SIG-M5 treated with dmso at 0.1 percent for 504 hours (cell line): ENCODE measurements at regions not wholly inside any gene's neighbourhood (a gene's known extent, or its start where the extent isn't known, plus 50 kb on each side); places are given as distances from the start of the nearest gene placed in this dataset.
A peak's percentile ranks its signal among the peaks of the same experiment; 100 is the strongest.
"Not testable (repeated sequence)": the region's sequence is repeated elsewhere in the genome, so short reads cannot be mapped to it uniquely, and the experiment has no call there.

Experiments used
- DNase-seq: peaks from one replicate; lab custom pipeline; 2025; ENCODE audit not compliant: unreplicated experiment; lab: John Stamatoyannopoulos, UW

DNA sequence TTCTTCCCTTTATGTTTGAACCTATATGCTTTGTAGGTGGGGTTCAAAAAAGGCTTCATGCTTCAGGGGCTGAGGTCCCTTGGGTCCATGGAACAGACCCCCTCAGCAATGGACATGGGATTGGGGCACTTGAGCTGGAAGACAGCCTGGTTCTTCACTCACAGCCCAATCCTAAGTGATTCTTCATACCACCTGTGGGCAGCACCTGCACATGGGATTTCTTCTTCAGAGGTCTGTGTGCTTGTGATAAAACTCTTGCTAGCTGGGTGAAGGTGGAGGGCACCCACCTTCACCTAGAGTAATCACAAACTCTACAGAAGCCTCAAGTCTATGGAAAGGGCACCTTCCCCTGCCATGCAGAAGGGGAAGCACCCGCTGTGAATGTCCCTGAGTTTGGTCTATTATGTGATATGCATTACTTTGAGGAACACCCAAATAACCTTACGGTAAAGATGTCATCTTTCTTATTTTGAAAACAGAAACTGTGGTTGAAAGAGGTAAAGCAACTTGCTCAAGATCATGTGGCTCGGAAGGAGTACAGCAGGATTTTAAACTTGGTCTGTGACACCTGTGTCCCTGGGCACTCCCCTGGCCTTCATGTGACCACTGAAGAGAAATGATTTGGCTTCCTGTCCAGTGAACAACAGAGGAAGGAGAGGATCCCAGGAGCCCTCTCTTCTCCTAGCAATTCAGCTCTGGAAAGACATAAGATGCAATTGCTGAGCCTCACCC is 469.5 kb upstream of the ZMIZ1 start:
- no peak for DNase-seq

DNA sequence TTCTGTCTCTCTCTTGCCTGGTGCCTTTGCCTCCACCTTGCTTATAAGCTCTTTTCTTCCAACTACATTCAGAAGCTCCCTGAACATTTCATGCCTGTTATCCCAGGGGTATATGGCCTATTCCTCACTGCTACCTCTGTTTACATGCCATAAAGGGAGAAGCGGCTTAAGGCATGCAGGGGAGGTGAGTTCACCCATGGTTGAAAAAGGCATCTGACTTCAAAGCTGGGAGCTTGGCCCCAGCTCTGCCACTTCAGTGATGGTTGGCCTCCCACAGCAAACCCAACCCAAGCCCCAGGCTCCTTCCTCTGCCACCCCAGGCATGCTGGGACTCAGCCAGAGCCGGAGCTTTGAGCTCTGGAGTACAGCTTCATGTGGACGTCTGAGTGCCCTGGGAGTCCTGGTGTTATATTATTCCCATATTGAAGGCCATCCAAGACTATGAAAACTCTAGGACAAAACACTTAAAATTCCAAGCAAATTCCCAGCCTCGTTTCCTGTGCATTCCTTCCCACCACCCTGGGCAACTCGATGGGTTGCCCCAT is 468.6 kb upstream of the ZMIZ1 start:
- DNase-seq = no peak

DNA sequence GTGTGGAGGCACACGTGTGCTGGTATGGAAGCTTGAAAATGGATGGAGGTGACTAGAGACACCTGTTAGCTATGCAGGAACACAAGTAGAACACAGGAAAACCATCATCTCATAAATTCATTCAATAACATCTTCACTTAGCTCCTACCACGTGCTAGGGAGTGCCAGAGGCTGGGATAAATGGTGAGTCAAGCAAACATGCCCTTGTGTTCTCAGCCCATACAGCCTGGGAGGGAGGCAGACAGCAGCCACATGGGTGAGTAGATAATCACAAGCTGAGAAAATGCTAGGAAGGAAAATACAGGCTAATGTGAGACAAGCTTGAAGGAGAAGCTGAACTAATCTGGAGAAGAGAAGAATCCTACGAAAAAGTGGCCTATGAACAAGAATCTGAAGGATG is 468.0 kb upstream of the ZMIZ1 start:
- DNase-seq = no peak

DNA sequence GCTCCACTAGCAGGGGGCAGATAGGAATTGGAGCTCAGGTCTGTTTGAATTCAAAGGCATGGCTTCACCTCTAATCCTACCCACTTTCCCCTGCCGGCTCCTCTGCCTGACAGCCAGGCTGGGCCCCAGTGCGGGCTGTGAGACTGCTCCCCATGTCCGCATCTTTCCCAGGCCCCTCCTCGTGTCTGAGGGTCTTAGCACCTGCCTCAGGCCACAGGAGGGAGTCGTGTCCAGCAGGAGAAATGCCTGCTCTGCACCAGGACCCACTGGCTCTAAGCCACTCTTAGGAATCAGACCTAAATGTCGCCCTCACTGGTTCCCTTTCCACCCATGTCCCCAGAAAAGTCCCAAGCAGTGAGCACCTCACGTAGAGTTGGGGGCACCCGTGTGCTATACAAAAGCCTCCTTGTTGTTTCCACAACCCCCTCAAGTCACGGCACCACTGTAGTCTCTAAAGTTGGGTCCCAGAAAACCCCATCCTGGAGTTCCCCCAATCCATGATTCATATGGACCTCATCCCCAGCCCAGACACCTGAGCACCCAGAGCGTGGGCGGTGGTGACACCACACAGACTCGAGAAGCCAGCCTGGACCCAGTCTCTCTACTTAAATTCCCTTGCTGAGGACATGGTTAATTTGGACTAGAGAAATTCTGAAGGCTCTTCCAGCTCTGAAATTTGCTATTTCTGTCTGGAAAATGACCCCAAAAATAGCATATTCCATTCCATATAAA is 466.4 kb upstream of the ZMIZ1 start:
- DNase-seq = no peak

DNA sequence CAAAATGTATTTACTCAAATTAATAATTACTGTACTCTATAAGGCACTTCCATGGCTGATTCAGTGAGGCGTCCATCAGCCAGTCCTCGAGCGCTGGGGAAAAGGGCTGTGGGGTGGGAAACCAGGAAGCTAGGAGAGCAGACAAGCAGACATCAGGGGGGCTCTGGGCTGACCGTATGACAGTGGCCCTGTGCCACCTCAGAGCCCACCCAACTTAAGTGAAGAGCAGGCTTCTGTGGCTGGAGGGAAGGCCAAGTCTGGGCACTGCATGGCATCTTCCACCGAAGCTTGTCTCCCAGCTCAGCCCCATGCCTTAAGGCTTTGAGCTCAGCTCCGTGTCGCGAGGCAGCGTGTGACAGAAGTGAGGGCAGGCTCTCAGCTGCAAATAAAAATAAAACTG is 464.5 kb upstream of the ZMIZ1 start:
- DNase-seq = no peak

DNA sequence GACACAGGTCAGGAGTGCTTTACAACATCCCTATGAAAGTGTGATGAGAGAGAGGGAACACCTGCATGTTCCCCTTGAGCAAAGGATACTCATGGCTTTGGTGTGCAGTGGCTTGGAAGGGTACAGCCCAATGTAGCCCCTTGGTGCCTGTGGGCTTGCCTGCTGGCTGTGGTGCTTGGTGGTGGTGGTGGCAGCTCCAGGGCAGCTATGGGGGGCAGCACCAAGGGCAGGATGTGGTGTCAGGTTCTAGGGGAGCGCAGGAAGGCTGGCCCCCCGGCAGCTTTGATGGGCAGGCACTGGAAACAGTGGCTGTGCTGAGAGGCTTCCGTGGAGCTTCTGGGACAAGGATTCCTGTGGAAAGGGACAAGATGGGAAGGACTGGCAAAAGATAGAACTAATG is 464.0 kb upstream of the ZMIZ1 start:
- no peak for DNase-seq

DNA sequence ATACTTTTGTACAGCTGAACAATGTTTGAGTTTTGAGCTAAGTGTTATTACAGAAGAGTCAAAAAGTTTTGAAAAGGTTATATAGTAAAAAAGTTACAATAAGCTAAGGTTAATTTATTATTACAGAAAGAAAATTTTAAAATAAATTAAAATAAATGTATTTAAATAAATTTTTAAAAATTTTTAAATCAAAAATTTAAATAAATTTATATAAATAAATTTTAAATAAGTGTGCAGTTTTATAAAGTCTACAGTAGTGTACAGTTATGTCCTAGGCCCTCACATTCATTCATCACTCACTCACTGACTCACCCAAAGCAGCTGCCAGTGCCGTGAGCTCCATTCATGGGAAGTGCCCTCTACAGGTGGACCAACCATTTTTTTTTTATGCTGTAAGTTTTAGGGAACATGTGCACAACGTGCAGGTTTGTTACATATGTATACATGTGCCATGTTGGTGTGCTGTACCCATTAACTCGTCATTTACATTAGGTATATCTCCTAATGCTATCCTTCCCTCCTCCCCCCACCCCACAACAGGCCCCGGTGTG is 462.9 kb upstream of the ZMIZ1 start:
- DNase-seq = peak; percentile 11

DNA sequence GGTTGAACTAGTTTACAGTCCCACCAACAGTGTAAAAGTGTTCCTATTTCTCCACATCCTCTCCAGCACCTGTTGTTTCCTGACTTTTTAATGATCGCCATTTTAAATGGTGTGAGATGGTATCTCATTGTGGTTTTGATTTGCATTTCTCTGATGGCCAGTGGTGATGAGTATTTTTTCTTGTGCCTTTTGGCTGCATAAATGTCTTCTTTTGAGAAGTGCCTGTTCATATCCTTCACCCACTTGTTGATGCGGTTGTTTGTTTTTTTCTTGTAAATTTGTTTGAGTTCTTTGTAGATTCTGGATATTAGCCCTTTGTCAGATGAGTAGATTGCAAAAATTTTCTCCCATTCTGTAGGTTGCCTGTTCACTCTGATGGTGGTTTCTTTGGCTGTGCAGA is 462.0 kb upstream of the ZMIZ1 start:
- DNase-seq = not testable (repeated sequence)

DNA sequence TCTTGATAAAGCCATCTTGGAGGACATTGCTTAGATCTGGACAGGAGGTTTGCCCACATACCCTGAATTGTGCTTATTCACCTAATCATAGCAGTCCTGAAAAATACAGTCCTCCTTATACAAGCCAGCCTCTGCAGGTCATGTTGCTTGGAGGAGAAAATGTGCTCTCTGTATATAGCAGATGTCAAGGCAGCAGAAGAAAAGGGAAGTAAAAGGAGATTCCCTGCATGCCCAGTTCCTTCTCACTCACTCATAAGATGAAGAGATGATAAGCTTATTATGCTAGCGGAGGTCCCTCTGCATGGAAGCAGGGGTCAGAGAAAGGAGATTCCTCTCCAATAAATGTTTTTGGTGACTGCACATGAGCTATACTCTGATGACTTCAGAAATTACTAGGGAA is 458.8 kb upstream of the ZMIZ1 start:
- no peak for DNase-seq

DNA sequence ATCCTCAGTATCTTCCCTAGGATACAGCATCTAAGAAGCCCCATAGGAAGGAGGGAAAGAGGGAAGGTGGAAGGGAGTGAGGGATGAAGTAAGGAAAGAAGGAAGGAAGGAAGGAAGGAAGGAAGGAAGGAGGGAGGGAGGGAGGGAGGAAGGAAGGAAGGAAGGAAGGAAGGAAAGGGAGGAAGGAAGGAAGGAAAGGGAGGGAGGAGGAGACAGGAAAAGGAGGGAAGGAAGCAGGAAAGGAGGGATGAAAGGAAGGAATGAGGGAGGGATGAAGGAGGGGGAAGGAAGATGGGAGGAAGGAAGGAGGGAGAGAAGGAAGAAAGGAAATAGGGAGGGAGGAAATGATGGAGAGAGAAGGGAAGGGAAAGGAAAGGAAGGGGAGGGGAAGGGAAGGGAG is 455.6 kb upstream of the ZMIZ1 start:
- DNase-seq = no peak

DNA sequence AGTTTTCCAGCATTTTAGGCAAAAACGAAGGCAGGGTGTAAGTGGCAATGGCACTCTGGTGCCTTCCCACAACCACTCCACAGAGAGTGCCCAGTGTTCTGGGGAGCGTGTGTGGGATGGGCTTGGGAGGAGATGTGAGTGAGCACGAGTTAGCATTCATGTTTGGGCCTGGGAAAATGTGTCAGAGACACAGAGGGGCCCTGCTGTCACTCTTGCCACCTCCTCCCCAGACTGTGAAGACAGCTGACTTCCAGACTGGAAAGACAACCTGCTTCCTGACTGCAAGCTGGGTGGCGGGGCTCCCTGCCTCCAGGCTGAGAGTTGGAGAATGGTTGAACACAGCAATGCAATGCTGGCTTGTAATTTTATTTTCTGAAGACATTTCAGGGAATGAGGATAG is 454.5 kb upstream of the ZMIZ1 start:
- no peak for DNase-seq

DNA sequence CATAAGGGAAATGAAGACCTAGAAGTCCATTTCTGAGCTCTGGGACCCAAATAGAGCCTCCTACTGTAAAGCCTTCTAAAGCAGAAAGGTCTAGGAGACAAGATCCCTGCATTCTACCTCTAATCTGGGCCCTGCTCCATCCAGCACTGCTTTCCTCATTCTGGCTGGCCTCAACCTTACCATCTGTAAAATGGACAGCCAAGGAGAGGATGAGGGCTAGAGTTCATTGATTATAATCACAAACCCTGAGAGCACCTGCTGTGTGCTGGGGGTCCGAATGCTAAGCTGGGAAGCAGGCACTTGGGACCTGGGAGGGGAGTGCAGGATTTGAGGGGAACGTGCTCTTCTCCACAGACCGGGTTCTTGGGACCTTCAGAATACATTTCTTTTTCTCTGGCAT is 454.0 kb upstream of the ZMIZ1 start:
- DNase-seq = no peak

DNA sequence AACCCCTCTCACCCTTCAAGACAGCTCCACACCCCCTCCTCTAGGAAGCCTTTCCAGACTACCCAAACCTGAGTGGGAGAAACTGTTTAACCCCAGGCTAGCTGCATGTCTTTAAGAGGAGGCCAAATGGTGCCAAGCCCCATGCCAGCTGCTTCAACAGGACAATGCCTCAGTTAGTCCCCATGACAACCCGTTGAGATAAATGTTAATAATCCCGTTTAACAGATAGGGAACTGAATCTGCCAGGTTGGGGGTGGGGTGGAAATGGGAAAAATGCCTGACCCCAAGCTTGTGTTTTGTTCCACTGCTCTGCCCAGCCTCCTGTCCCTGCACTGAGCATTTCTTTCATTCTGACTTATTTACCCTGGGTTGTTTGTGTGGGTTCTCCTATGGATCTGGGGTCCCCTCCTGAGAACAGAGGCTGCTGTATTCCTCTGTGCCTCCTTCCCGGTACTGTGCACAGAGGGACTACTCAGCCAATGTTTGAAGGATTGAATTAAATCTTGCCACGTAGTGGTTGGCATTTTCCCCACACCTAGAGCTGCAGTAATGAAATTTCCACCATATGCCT is 452.6 kb upstream of the ZMIZ1 start:
- no peak for DNase-seq

DNA sequence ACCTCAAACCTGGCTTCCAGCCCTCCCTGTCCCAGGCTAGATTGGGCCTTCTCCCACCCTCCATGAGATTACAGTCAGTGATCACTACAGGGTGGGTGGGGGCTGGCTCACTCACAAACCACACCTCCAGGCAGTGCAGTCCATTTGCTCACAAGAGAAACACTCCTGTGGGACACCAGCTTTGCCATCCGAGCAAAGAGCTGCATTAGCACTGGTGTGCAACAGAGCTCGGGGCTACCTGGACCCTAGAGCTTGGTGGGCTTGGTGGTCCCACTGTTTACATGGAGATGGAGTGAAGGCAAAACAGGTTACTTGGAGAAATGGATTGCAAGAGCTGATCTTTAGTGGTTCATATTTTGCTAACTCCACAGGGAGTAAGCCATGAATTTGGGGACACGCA is 451.7 kb upstream of the ZMIZ1 start:
- no peak for DNase-seq

DNA sequence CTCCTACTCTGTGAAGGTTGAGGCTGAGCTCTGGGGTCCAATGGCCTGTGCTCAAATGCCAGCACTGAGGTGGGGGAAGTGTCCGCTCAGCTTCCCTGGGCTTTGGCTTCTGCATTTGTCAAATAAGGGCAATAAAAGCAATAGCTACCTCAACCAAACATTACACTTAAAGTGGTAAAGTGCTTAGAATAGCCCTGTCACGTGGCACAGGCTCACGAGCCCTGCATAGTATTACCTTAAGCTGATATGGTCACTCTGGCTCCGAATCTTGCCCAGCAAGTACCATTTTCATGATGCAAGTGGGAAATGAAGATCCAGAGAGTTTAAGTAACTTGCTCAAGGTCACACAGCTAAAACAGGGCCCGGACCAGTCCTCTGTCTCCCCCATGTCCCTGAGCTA is 451.1 kb upstream of the ZMIZ1 start:
- no peak for DNase-seq

DNA sequence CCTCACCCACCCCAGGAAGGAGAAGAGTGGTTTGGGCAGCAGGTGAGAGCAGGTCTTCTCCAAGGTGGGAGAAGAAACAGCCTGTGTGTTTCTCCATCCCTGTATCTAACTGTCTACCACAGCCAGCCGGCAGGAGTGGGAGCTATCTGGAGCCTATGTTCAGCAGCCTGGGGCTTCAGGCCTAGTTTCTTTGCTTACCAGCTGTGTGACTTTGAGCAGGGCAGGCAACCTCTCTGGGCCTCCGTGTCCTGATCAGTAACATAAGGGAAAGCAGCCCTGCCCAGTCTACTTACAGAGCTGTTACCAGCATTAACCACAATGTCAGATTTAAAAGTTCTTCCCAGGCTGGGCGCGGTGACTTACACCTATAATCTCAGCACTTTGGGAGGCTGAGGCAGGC is 450.7 kb upstream of the ZMIZ1 start:
- no peak for DNase-seq

DNA sequence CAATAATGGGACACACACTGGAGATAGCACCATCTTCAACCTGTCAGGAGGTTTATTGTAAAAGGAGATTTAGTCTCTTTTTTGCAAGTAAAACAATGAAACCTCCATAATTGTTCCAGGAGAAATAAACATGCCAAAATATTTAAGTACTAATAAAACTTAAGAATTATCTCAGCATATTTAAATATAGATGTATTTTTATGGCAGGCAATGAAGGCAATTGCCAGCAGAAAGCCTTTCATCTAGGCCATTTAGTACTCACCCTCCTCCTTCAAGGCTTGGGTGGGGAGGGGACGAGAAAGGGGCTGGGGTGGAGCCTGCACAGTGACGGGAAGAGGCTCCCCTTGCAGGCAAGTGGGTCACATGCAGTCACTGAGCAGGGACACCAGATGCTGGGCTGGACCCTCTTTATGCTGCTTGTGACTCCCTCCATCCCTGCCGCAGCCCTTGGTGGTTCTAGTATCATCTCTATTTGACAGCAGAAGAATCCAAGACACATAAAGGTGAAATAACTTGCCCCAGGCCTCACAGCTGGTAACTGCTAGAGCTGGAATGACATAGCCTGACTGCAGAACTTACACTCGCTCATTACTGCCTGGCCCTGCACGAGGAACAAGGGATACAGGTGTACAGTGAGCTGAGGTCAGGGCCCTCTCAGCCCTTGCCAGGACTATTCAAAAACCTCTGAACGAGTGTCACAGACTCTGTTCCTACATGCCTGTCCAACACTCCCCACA is 449.5 kb upstream of the ZMIZ1 start:
- DNase-seq = no peak

DNA sequence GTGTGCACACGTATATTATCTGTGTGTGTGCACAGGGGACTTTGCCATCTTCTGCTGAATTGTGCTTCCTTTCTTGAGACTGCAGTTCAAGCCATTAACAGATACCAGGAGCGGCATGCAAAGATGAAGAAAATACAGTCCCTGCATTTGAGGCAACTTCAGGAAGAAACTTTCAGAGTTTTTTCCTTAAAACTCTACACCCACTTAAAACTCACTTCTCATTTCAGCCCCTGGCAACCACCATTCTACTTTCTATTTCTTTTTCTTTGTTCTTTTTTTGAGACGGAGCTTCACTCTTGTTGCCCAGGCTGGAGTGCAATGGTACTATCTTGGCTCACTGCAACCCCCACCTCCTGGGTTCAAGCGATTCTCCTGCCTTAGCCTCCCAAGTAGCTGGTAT is 448.9 kb upstream of the ZMIZ1 start:
- DNase-seq = no peak

DNA sequence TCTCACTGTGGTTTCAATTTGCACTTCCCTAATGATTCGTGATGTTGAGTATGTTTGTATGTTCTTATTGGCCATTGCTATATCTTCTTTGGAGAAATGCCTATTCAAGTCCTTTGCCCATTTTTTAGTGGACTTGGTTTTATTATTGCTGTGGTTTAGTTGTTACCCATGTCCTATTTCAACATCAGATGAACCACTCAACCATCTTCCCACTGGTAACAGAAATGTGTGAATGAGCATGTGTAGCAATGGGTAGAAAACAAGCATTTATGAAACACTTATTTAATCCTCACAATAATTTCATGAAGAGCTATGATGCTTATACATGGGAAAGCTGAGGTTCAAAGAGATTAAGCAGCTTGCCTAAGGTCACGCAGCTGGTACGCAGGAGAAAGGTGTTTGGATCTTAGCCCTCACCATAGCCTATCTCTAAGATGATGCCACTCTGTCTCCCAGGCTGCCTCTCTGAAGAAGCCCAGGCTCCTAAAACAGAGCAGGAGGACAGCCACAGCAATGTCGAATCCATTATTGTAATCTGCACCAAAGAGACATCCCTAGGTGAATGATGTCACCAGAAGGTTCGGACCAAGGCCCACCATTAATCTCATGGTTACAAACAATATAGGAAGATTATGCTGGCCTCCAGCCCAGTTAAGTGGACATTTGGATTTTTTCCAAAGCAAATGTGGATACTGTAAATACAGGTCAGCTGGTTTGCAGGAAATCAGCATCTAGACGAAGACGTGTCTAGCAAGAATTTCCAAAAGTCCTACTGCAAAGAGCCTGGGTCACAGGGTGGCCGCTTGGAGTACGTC is 447.6 kb upstream of the ZMIZ1 start:
- peak; percentile 0 for DNase-seq

DNA sequence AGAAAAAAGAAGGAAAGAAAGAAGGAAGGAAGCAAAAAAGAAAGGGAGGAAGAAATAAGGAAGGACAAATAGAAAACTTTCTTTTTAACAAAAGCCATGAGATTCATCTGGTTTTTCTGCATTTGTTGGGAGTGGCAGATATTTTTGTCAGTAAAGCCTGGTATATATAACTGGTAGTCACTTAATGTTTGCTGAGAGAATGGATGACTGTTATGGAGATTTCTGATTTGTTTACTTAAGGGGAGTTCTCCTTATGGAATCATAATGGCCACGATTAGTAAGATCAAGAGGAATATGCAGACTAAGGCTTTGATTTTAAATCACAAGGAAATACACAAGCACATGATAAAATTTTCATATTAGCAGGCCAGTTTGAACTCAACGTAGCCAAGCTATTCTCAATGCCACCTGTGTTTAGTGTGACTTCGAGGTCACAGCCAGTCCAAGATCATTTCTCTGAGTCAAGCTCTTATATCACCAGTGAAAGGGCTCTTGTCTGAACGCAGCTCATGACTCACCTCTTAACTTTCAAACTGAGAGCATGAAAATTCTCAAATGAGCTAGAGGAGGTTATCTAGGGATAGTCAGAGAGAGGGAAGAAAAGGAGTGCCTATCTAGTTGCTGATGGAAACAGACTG is 445.1 kb upstream of the ZMIZ1 start:
- DNase-seq = peak; percentile 0
